ENCODE measurements at regions not wholly inside any gene's neighbourhood (a gene's known extent, or its start where the extent isn't known, plus 50 kb on each side); places are given as distances from the start of the nearest gene placed in this dataset.

DNA sequence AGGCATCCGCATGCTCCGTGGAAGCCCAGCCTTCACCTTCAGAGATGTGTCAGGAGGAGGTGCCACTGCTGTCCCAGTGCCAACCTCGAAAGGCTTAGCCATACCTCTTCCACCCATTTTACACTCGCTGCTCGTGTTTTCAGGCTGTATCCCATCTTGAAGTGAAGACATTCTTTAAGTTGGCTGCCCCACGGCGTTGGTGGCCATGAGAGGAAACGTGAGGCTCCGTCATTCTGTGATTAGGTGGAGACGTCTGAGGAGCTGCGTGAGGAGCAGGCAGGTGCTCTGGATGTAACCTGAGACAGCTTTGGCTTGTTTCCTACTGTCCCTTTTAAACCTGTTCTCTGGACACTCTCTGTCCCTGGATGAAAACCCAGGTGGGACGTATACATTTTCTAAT, 159.9 kb upstream of the RNF32 start:
- TF ChIP-seq, protein P1, sequence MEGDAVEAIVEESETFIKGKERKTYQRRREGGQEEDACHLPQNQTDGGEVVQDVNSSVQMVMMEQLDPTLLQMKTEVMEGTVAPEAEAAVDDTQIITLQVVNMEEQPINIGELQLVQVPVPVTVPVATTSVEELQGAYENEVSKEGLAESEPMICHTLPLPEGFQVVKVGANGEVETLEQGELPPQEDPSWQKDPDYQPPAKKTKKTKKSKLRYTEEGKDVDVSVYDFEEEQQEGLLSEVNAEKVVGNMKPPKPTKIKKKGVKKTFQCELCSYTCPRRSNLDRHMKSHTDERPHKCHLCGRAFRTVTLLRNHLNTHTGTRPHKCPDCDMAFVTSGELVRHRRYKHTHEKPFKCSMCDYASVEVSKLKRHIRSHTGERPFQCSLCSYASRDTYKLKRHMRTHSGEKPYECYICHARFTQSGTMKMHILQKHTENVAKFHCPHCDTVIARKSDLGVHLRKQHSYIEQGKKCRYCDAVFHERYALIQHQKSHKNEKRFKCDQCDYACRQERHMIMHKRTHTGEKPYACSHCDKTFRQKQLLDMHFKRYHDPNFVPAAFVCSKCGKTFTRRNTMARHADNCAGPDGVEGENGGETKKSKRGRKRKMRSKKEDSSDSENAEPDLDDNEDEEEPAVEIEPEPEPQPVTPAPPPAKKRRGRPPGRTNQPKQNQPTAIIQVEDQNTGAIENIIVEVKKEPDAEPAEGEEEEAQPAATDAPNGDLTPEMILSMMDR (IDR thresholded peaks at IDR 0.05; ENCODE audit: low read depth, low read length): no peak
- Histone ChIP-seq H3K27me3 (ENCODE audit: insufficient read depth, low read depth, severe bottlenecking) (peaks cover 96% of the 10 kb centered on the region), H3K36me3 (no peaks in the 10 kb centered on the region), H3K9me3 (ENCODE audit: severe bottlenecking) (no peaks in the 10 kb centered on the region), H3K27ac (no peak overlapping the region), H3K4me3 (ENCODE audit: low read depth, low read length) (no peak overlapping the region)
- DNase-seq: no peak

DNA sequence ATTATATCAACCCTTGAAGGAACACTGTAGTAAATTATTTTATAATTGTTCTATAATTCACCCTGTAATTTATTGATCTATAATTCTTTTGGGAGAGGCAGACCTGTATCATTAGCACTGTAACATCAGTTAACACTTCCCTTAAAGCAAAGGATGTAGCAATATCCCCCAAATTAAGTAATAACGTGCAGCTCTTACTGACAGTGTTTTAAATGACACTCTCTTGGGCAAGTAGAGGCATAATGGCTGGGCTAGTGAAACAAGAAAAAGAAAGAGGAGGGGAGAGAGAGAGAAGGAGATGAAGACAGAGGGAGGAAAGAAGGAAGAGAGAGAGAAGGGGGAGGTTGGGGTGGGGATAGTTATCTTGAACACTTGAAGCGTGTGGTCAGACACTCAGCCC, 161.0 kb upstream of the RNF32 start:
- peaks cover 96% of the 10 kb centered on the region for H3K27me3 ChIP-seq (ENCODE audit: insufficient read depth, low read depth, severe bottlenecking)
- DNase-seq: no peak
- H3K36me3 ChIP-seq: no peaks in the 10 kb centered on the region
- no peaks in the 10 kb centered on the region for H3K9me3 ChIP-seq (ENCODE audit: severe bottlenecking)
- TF ChIP-seq, protein P1 (IDR thresholded peaks at IDR 0.05; ENCODE audit: low read depth, low read length): no peak
- no peak overlapping the region for H3K4me3 ChIP-seq (ENCODE audit: low read depth, low read length)
- H3K27ac ChIP-seq: no peak overlapping the region

DNA sequence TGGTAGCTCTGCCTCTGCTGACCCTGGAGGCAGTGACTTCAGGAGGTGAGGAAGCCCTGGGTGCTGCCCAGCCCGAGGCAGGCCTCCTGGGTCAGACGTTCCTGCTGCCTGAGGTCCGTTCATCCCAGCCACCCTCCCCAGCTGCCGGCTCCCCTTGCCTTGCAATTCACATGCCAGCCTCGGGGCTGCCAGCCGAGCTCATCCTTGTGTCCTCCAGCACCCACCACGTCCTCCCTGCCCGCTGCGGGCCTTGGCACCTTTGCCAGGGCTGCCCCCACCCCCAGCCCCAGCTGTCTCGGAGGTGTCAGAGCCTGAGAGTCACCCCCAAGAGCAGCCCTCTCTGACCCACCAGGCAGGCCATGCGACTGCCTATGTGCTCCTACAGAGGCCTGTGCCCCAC, 162.1 kb upstream of the RNF32 start:
- no peaks in the 10 kb centered on the region for H3K9me3 ChIP-seq (ENCODE audit: severe bottlenecking)
- TF ChIP-seq, protein P1 (IDR thresholded peaks at IDR 0.05; ENCODE audit: low read depth, low read length): no peak
- DNase-seq: no peak
- H3K27me3 ChIP-seq (ENCODE audit: insufficient read depth, low read depth, severe bottlenecking): peaks cover 95% of the 10 kb centered on the region
- no peak overlapping the region for H3K4me3 ChIP-seq (ENCODE audit: low read depth, low read length)
- no peak overlapping the region for H3K27ac ChIP-seq
- no peaks in the 10 kb centered on the region for H3K36me3 ChIP-seq

DNA sequence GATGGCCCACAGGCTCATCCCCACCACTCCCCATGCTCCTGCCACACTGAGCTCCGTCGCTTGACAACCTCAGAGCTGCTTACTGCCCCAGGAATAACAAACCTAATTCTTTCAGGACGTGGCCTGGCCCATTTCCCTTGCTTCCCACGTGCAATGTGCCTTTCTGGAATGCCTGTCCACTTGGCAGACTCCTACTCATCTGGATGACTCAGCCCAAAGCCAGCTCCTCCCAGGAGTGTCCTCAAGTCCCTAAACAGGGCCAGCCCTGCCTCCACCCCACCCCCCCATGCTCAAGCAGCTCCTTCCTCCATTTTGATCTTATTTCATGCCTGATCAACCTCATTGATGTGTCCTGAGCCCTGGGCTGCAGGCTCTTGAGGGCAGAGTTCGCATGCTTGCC, 164.9 kb upstream of the RNF32 start:
- no peak for DNase-seq
- Histone ChIP-seq H3K36me3 (no peaks in the 10 kb centered on the region), H3K27ac (no peak overlapping the region), H3K4me3 (ENCODE audit: low read depth, low read length) (no peak overlapping the region), H3K27me3 (ENCODE audit: insufficient read depth, low read depth, severe bottlenecking) (peaks cover 94% of the 10 kb centered on the region), H3K9me3 (ENCODE audit: severe bottlenecking) (peaks cover 5% of the 10 kb centered on the region)
- TF ChIP-seq, protein P1 (IDR thresholded peaks at IDR 0.05; ENCODE audit: low read depth, low read length): no peak

DNA sequence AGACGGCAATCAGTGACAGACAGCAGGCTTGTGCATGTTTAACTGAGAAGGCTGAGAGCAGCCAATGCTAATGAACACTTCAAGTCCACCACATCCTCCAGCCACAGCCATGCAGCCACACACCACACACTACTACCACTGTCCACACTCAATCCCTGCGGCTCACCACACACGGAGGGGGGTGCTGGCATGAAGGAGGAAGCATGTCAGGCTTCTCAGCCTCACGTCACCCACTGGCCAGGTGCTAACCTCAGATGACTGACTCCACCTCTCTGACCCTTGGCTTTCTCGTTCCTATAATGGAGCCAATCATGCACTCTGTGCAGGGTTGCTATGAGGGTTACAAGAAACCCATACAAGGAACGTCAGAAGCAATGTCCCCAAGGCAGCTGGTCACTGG, 165.4 kb upstream of the RNF32 start:
- Histone ChIP-seq H3K36me3 (no peaks in the 10 kb centered on the region), H3K9me3 (ENCODE audit: severe bottlenecking) (peaks cover 7% of the 10 kb centered on the region), H3K27me3 (ENCODE audit: insufficient read depth, low read depth, severe bottlenecking) (peaks cover 94% of the 10 kb centered on the region), H3K4me3 (ENCODE audit: low read depth, low read length) (no peak overlapping the region), H3K27ac (no peak overlapping the region)
- TF ChIP-seq, protein P1 (IDR thresholded peaks at IDR 0.05; ENCODE audit: low read depth, low read length): no peak
- no peak for DNase-seq

DNA sequence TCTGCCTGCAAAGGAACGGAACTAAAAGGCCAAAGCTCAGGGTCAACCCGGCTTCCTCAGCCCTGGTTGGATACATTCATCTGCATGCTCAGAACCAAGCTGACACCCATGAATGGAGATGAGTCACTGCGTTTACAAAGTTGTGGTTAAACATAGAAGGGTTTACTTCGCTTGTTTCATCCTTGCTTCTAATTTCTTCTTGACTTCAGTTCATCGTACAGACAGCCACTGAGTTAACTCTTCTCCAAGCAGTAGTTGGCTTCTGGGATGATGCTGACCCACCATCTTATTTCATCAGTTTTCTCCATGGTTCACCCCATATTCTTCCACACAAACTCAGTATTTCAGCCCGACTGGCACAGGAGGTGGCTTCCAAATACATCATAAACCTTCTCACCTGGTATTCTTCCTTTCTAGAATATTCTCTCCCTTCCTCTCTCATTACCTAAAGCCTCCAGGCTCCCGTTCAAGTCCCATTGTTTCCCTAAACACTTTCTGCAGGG, 166.3 kb upstream of the RNF32 start:
- Histone ChIP-seq H3K9me3 (ENCODE audit: severe bottlenecking) (peaks cover 7% of the 10 kb centered on the region), H3K27ac (no peak overlapping the region), H3K36me3 (no peaks in the 10 kb centered on the region), H3K4me3 (ENCODE audit: low read depth, low read length) (no peak overlapping the region), H3K27me3 (ENCODE audit: insufficient read depth, low read depth, severe bottlenecking) (peaks cover 94% of the 10 kb centered on the region)
- TF ChIP-seq, protein P1 (IDR thresholded peaks at IDR 0.05; ENCODE audit: low read depth, low read length): no peak
- no peak for DNase-seq
